Stimulated activated CD4-positive, alpha-beta T cell treated with anti-CD3 and anti-CD28 coated beads, Interleukin-15, amount 100 ng/mL, for 1 hour (primary cell): ENCODE measurements at regions not wholly inside any gene's neighbourhood (a gene's known extent, or its start where the extent isn't known, plus 50 kb on each side); places are given as distances from the start of the nearest gene placed in this dataset.
"Not testable (repeated sequence)": the region's sequence is repeated elsewhere in the genome, so short reads cannot be mapped to it uniquely, and the experiment has no call there.

ENCODE experiments used
- DNase-seq, 2 donors: peaks; one replicate each; pipeline ENCODE4 v3.0.0-alpha.2; 2020; ENCODE audit warnings: low read depth in 1 of 2, low spot score in 1 of 2

DNA sequence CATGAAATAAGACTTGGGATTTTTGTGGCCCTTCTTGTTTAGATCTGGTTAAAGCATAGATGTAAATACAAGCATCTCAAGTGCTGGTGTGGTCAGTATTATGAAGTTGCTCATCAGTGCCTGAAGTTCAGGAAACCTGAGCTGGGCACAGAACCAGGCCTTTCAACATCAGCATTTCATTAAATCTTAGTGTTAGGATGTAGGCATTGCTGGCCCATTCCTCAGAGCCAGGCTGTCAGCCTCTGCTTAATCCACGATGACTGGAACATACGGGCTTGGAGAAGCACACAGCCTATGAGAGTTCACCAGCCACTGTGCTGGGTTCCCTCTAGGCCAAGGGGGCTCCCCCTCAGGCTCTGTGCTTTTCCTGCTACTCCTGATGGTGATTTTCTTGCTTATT is 270.2 kb downstream of the EN1 start:
- no peak for DNase-seq

GRCh38 chr2:118576109-118576855 is 271.2 kb downstream of the EN1 start:
- no peak for DNase-seq

- not testable (repeated sequence) for DNase-seq
These were observed 275.1 kb downstream of the EN1 start for GRCh38 chr2:118572380-118572779.

GRCh38 chr2:118569876-118570535 is 277.4 kb downstream of the EN1 start:
- DNase-seq, result no peak

DNA sequence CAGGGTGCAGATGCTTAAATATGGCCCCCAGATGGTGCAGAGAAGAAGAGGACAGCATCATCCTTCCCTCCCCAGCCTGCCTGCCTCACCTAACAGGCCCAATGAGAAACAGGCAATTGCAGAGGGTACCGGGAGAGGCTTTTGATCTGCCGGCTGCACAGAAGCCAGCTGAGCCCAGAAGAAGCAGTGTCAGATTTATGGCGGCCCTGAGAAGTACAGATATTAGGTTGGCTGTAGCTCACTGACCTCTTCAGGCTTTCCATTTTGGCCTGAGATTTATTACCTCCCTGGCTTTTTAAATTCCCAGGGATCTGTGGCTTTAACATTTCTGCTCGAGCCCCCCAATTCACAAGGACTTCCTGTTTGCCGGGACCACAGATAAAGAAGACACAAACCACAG is 278.7 kb downstream of the EN1 start:
- DNase-seq, result no peak

DNA sequence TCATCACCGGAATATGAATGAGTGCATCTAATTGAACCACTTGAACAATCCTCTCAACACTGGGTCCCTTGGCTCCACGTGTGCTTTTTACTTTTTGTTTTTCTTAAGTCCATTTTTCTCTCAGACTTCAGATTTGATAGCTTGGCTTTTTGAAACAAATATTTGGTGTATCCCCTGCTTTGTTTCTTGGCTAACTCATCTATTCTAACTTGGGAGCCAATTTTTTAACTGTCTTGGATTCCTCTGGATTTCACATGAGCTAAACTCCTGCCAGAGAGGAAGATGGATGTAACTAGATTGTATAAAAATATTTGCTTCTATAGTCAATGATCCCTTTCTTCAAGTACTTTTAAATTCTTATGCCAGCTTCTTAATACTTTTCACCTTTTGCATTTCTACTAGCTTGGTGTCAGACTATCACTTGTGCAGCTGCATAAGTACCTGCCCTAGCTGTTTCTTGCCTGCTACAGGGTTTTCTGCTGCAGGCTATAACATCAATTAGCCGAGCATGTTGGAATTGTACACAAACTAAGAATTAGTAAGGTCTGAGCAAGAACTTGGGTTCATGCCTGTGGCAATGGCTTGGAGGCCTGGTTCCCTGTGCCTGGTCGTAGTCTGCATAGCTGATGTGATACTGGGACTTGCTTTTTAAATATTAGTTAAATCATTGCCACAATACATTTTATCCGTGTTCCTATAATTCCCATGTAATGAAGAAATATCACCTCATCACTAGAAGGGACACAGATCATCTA is 281.5 kb downstream of the EN1 start:
- no peak for DNase-seq

DNA sequence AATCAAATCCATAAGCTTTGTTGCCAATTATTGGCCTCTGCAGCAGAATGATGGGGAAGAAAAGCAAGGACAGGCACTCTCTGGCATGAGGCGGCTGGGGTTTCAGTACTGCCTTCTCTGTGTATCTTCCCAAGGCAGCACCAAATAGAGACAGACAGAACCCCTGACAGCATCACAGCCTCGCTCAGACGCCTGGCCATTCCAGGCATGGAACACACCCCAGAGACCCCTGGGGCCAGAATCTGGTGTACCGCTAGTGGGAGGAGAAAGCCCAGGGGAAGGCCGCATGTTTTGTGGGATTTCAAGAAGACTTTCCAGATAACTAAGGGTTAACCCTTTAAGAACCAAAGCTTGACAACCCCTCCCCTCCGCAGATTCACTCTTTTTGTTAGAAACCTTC is 282.1 kb downstream of the EN1 start:
- DNase-seq, result no peak

- DNase-seq, result no peak
These were observed 285.3 kb downstream of the EN1 start for GRCh38 chr2:118562144-118562543.

DNA sequence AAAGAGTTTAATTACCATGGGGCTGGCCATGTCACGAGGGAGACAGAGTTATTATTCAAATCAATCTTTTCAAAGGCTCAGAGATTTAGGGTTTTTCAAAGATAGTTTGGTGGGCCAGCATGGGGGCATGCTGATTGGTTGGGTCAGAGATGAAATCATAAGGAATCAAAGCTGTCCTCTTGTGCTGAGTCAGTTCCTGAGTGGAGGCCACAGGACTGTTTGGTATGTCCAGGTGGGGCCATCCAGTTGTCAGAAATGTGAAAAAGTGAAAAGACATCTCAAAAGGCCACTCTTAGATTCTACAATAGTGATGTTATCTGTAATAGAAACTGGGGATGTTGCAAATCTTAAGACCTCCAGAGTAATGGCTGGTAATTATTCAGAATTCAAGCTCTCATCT is 288.6 kb downstream of the EN1 start:
- DNase-seq, result no peak

- no peak for DNase-seq
These were observed 289.7 kb downstream of the EN1 start for GRCh38 chr2:118557791-118558190.

DNA sequence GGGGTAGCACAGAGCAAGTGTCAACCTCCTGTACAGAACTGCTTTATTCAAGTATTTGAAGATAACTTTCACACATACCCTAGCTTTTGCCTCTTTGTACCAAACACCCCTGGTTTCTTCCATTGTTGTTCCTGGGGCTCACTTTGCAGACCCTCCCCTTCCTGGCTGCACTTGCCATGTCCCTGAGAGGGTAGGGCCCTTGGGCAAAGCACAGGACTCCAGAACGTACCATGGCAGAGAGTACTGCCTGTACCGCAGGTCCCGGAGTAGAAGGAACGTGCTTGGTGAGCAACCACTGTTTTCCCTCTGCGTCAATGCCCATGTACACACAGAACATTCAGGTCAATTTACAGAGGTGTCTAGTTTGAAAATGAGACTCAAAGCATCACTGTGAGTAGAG is 290.4 kb downstream of the EN1 start:
- no peak for DNase-seq

- DNase-seq, result no peak
These were observed 292.8 kb downstream of the EN1 start for GRCh38 chr2:118554616-118555015.

- DNase-seq, result no peak
These were observed 297.9 kb downstream of the EN1 start for GRCh38 chr2:118549503-118549902.

DNA sequence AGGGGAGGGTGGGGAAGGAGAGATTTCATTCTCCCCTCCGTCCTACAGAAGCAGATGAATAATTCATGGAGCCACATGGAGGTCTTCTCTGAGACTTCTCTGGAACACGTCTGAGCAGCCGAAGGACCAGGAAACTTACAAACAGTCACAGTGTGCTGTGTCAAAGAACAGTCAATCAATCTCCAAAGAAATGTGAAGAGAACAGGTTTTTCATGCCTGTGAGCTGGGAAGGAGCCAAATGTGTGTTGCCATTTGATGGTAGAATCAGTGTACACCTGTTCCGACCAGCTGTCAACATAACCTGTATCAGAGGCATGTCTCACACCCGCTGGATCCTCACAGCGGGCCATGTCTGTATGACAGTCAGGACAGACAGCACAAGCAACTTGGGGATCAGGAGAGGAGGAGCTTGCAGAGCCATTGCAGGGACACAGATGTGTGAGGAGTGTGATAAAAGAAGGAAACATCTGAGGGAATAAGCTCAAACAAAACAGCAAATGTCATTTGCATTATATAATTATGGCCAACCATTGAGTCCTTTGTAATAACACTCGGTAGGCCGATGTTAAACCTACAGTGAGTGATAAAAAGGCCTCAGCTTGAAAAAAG is 298.5 kb downstream of the EN1 start:
- no peak for DNase-seq

DNA sequence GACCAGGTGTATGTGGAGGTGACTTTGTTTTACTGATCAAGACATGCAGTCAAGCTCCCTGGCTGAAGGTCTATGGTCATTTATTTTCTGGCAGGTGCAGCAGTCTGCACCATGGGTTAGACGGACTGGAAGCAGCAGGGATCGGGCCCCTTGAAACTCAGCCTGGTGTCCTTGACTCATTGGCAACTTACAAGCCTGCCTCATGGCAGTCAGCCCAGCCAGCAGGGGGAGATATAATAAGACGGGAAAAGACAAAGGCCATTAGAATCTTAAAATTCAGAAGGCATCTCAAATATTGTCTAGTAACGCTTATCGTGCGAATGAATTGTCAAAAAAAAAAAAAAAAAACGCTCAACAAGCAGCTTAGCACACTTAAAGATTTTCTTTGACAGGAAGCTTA is 308.2 kb downstream of the EN1 start:
- DNase-seq, result no peak

DNA sequence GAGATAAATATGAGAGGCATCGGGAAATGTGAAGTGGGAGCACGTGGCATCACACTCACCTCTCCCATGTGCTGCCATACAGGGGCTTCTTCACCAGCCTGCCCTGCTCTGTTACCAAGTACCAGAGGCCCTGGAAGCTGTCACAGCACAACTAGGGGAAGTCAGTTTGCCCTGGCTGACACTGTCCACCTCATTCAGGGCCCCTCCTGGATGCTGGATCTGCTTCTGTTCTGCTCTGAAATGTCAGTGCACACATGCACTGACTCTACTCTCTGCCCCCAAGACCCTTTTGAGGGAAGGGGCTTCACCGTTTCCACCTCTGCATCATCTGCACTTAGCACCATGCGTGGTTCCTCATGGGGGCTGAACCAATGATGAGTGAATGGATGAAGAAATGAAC is 311.1 kb downstream of the EN1 start:
- no peak for DNase-seq

DNA sequence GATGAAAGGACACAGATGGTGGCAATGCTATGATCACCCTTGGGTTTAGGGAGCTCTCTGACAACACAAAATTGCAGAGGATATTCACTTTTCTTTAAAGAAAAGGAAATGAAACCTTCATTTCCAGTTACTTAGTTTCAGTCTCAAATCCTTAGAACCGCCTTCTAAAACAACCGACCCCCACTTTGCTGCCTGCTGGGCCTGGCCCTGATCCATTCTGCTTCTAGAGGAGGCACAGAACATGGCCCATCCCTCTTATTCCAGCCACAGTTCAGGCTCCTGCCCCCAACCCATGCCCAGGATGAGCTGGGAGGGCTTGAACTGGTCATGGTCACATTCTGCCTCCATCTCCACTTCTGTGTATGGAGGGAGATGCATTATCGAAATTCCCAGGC is 311.6 kb downstream of the EN1 start:
- DNase-seq, result no peak

GRCh38 chr2:118535171-118535817 is 312.2 kb downstream of the EN1 start:
- DNase-seq, result no peak

DNA sequence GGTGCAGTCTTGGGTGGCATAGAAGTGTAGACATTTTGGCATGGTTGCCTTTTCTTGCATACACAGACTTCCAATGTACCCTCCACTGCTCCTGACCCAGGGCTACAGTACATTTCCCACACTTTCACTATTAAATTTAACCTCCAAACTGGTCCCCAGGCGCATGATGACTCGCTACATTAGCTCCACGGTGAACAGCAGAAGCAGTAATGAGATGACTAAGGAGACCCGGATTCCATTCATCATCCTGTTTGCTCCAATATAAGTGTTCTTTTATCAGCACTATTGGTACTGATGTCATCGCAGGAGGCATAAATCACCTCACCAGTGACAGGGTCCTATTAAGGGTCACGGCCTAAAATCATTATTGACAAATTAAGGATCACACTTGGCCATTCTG is 316.5 kb downstream of the EN1 start:
- DNase-seq, result no peak

DNA sequence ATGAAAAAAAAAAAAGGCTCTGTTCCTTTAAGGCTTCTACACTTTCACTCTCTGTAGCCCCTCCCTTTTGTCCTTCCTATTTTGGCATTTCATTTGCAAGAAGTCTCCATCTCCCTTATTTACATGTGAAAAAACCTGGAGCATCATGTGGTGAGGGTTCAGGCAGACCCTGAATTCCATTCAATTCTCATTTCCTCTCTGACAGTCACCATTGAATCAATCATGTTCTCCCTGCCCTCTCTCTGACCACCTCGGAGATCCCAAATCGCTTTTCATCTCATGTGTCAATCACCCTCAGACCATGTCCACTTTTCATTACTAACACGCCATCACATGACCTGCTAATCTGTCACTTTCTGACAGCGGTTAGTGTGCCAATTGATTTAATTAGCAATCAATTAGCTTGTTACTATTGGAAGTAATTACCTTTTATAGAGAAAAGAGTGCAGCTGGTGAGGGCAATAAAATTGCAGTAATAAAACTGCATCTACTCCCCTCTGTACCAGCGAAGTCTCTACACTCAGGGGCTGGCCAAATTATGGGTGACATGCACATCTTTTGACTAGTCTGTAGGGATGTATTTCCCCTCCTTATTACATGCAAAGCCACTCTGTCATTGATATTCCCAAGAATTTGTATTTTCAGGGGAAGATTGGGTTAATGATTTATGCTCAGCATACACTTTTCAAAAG is 317.4 kb downstream of the EN1 start:
- no peak for DNase-seq

DNA sequence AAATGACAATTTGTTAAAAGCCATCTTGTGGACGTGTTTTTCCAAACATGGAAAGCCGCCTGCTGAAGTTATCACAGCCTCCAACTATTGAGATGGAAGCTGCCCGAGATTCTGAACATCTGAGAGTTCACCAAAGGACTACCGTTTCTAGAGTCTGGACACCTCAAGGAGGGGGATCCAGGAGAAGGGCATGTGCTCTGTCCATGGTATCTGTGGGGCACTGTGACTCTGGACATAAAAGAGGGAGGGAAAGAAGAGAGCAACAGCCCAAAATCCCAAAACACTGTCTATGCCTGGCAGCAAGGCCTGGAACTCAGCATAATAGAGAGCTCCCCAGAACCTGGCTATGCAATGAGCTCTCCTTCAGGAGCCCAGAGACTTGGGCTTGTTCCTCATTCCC is 319.9 kb downstream of the EN1 start:
- no peak for DNase-seq
